Stimulated activated naive CD4-positive, alpha-beta T cell (primary cell): ENCODE measurements at regions not wholly inside any gene's neighbourhood (a gene's known extent, or its start where the extent isn't known, plus 50 kb on each side); places are given as distances from the start of the nearest gene placed in this dataset.

ENCODE experiments used
- DNase-seq, 6 experiments: peaks; one replicate each; lab custom pipeline; 2025; lab: John Stamatoyannopoulos, UW

DNA sequence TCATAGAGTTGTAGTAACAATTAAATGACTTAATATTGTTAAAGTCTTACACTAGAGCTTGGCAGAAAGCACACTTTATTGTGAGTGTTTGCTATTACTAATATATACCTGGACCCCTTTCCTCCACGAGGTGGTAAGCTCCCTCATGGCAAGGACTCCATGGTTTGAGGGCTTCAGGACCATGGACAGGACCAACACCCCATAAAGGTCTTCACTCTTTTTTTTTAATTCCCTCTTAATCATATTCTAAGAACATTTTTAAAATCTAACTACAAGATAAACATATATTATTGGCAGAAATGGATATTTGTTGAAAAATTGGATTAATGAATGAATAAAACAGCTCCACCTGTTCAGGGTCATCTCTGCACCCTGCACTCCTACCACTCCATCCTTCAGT lies 154.5 kb downstream of the CBLN1 start:
- DNase-seq = no peak

DNA sequence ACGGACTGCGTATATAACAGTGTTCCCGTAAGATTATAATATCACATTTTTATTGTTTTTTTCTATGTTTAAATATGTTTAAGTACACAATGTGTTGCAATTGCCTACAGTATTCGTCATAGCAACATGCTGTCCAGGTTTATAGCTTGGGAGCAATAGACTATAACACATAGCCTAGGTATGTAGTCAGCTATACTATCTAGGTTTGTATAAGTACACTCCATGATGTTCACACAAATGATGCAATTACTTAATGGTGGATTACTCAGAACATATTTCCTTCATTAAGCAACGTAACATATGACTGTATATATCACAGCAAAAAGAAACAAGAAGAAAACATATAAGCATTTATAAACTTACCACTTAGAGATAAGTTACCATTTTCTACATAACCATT lies 160.0 kb downstream of the CBLN1 start:
- DNase-seq = no peak

- DNase-seq = no peak
These were observed 161.0 kb downstream of the CBLN1 start for GRCh38 chr16:49120631-49121030.

- DNase-seq = no peak
These were observed 164.8 kb downstream of the CBLN1 start for GRCh38 chr16:49116873-49117272.

DNA sequence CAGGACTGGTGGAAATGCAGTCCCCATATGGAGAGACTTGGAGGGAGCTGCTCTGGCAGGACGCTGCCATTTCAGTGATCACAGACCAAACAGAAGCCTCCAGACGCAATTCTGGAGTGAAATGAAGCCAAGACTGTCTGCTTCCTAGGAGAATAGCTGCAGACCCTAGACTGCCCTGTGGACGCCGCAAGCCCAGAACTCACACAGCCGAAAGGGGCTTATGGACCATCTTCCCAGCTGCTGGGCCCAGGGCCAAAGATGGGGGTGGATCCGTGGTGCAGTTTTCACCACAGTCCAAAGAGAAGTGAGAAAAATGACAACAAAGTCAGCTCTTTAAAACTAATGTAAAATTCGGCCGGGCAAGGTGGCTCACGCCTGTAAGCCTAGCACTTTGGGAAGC lies 165.7 kb downstream of the CBLN1 start:
- no peak for DNase-seq

GRCh38 chr16:49112754-49113153 lies 168.9 kb downstream of the CBLN1 start:
- no peak for DNase-seq

- DNase-seq = no peak
These were observed 170.3 kb downstream of the CBLN1 start for GRCh38 chr16:49111351-49111750.

DNA sequence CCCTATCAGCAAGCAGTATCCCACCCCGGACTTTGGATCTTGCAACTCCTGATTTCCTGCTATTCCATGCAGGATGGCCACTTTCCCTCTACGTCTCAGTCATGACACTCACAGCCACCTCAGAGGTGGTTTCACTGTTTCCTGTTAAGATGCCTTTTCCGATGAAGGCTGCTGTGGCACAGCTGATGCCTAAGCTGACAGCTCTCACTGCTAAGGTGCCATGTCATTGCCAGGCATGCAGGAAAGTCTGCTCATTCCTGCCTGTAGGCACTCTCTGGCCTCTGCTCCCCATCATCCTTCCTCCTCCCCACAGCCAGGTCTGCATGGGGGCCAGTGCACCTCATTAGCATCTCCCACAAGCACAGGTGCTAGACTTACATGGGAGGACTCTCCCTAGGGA lies 173.0 kb downstream of the CBLN1 start:
- DNase-seq = no peak

GRCh38 chr16:49103298-49103697 lies 178.3 kb downstream of the CBLN1 start:
- no peak for DNase-seq

DNA sequence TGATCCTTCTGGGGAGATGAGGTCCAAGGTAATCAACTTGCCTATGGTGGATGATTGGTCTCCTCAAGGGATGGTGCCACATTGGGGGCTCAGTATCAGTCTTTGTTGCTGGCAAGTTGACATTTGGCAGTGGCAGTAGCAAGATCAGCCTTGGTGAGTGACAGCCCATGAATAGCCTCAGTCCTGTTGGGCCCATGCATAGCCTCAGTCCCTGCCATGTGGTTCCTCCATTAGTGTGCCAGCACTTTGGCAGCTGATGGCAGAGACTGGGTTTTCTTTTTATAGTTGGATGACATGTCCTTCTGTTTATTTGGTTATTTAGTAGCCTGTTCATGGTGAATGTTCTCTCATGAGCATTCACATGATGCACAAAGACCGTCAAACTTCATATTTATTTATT lies 179.6 kb downstream of the CBLN1 start:
- DNase-seq = no peak

DNA sequence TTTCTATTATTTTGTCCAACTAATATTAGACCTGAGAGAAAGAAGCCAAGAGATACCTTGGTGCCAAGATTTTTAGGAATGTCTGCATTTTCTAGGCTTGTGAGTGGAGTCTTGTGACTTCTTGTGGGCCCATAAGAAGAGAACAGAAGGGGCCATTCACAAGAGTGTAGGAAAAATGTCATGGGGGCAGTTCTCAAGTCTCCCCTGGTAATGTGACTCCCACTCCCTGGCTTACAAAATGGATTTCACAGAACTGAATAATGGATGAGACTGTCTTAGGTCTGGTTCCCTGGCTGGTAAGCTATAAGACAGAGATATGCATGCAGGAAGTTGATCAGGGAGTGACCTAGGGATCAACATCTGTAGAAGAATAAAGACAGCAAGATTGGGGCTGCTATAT lies 181.3 kb downstream of the CBLN1 start:
- DNase-seq = no peak

DNA sequence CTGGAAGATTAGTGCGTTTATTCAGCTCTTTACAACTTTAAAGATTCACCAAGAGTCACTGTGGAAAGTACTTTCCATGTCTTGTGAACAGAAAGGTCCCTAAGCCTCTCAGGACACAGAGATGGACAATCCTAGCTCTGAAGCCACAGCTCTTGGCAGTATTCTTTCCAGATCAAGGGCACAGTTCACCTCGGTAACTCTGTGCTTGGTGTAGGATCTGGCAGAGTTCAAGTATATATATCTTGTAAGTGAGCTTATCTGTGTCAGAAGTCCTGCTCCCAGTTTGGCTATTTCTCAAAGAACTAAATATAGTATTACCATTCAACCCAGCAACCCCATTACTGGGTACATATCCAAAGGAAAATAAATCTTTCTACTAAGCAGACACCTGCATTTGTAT lies 183.7 kb downstream of the CBLN1 start:
- no peak for DNase-seq

- DNase-seq = no peak
These were observed 185.3 kb downstream of the CBLN1 start for GRCh38 chr16:49096176-49096945.

- no peak for DNase-seq
These were observed 186.1 kb downstream of the CBLN1 start for GRCh38 chr16:49095539-49095938.

DNA sequence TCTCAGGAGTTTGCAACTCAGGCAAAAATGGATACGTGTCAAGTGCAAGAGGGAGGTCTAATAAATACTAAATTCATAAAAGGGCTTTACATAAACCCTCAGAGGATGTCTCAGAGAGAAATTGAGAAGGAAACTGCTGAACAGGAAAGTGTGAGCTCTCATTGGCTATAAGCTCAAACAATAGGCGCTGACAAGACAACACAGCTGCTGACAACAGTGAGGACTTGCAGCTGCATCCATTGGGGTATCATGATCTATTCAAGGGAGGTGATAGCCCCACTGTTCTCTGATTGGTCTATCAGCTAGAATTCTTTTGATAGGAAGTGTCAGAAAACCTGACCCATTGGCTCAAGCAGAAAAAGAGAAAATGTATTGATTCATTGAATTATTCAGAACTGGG lies 187.2 kb downstream of the CBLN1 start:
- no peak for DNase-seq

- no peak for DNase-seq
These were observed 187.7 kb downstream of the CBLN1 start for GRCh38 chr16:49093939-49094338.

GRCh38 chr16:49092704-49093103 lies 188.9 kb downstream of the CBLN1 start:
- no peak for DNase-seq

DNA sequence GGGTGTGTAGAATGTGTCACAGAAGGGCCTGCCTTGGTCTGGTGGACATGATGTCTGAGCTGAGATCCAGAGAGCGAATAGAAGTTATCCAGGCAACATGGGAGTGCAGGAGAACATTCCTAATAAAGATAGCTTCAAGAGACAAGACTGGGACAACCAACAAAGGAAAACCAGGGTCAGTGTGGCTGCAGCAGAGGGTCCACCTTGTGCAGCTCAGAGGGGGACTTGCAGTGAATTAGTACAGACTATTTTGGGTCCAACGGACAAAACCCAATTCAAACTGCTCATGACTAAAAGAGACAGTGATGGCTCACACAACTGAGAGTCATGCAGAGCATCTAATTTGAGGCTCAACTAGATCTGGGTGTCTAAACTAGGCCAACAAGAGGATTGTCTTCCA lies 192.1 kb downstream of the CBLN1 start:
- DNase-seq = no peak

DNA sequence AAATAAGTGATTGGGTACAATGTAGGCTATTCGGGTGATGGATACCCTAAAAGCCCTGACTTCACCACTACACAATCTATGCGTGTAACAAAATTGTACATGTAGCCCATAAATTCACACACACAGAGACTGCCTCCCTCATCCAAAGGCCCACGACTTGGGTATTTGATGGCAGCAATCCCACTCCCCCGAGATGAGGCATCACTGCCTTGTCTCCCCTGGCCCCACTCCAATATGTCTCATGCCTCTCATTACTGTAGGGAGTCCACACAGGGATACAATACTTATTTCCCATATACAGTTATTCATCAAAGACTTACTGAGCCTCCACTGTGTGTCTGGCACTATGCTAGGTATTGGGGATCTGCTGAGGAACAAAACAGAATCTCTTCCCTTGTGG lies 192.6 kb downstream of the CBLN1 start:
- DNase-seq = no peak

DNA sequence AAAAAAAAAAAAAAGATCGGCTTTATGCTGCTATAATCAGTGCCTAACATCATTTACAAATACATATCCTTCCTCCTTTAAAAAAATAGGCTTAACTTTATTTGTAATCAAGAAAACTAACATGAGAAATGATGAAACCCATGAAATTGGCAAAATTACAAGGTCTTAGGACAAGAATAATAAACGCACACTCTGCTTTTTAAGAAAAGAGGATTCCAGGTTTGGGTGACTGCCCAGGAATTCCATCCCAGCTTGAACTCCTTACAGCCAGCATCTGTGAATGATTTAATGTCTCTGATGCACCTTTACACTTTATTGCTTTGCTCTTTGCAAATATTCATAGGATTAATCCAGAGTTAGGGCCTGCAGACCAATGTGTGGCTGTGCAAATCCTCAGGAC lies 196.0 kb downstream of the CBLN1 start:
- no peak for DNase-seq

DNA sequence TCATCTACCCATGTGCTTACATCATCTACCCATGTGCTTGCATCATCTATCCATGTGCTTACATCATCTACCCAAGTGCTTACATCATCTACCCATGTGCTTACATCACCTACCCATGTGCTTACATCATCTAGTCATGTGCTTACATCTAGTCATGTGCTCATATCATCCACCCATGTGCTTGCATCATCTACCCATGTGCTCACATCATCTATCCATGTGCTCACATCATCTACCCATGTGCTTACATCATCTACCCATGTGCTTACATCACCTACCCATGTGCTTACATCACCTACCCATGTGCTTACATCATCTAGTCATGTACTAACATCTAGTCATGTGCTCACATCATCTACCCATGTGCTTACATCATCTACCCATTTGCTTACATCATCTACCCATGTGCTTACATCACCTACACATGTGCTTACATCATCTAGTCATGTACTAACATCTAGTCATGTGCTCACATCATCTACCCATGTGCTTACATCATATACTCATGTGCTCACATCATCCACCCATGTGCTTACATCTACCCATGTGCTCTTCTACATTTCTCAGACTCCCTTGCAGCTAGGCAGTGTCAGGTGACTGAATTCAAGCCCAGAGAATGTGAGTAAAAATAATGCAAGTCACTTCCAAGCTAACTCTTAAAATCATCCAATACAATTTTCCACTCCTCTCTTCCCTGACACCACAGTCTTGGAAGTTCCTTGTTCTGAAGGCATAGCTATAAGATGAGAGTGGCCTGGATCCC lies 196.8 kb downstream of the CBLN1 start:
- no peak for DNase-seq

DNA sequence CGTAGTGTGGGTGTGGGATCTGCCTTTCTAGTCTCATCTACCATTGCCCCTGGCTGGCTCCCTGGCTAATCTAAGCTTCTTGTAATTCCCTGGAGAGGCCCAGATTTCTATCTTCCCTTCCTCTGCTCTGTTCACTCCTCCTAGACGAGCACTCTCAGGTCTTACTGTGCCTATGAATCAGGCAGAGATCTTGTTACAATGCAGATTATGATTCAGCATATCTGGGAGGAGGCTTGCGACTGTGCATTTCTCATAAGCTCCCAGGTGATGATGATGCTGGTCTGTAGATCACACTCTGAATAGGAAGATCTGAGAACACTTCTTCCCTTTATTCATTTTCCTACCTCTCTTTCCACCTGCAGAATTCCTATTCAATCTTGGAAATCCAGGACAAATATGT lies 200.1 kb downstream of the CBLN1 start:
- no peak for DNase-seq

DNA sequence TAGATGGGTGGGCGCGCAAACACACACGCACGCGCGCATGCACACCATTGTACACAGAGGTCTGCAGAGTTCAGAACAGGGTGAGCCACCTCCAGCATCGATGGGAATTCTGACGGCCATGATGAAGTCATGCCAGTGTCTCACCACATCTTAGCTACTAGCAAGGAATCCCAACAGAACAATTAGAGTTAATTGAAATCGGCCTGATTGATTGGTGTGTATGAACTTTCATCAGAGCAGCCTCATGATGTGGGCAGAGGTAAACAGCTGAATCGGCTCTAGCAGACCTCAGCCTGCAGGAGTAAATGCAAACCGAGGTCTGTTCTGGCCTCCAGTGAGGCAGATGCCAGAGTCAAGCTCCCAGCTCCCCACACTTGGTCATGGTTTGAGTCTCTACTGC lies 200.6 kb downstream of the CBLN1 start:
- no peak for DNase-seq

DNA sequence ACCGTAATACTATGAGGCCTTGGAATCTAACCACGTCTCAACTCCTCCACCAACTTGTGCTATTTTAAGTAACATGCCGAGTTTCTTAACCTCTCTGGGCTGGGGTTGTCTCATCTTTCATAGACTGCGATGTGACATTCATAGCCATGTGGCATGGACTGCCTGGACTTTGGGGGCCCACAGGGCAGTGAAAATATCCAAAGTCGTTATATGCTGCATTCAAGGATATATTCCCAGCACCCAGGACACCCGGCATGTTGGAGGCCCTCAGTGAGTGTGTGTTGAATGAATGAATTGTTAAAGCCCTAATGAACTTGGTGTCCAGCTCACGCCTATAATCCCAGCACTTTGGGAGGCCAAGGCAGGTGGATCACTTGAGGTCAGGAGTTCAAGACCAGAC lies 203.1 kb downstream of the CBLN1 start:
- no peak for DNase-seq
